Fibroblast of lung (primary cell): ENCODE measurements at regions not wholly inside any gene's neighbourhood (a gene's known extent, or its start where the extent isn't known, plus 50 kb on each side); places are given as distances from the start of the nearest gene placed in this dataset.
A peak's percentile ranks its signal among the peaks of the same experiment; 100 is the strongest.

Experiments used
- DNase-seq, 2 donors: peaks; one replicate each; pipeline versions ENCODE4 v3.0.0 to v3.0.0-alpha.2; 2010; ENCODE audit warnings: low read depth in 2 of 2
- H2AFZ ChIP-seq: 2 replicates; pipeline ENCODE4 v1.5.1; 2012; ENCODE audit warnings: low read length, control low read depth, inconsistent platforms
- H3K27ac ChIP-seq: 2 replicates; pipeline ENCODE4 v1.5.1; 2011; ENCODE audit warnings: low read length, control low read depth; ENCODE audit not compliant: insufficient read depth
- H3K27me3 ChIP-seq: 2 replicates; pipeline ENCODE4 v1.5.1; 2011; ENCODE audit warnings: mild to moderate bottlenecking, low read length; ENCODE audit not compliant: control insufficient read depth, insufficient read depth
- H3K36me3 ChIP-seq: 2 replicates; pipeline ENCODE4 v1.5.1; 2011; ENCODE audit warnings: low read length; ENCODE audit not compliant: control insufficient read depth, insufficient read depth
- H3K4me1 ChIP-seq: 2 replicates; pipeline ENCODE4 v1.5.1; 2011; ENCODE audit warnings: low read length; ENCODE audit not compliant: control insufficient read depth, insufficient read depth; ENCODE audit errors: extremely low read depth
- H3K4me2 ChIP-seq: 2 replicates; pipeline ENCODE4 v1.5.1; 2011; ENCODE audit warnings: low read length, control low read depth; ENCODE audit not compliant: insufficient read depth; ENCODE audit errors: extremely low read depth
- H3K4me3 ChIP-seq, 4 experiments: fragments of 200-600 bp in 1 of 4; sonication (generic) in 1 of 4; replicated peaks in 1 of 4; 2 replicates each; pipeline ENCODE4 v1.5.1; 2011 to 2016; ENCODE audit warnings: low read length in 4 of 4, low read depth in 3 of 4, mild to moderate bottlenecking in 3 of 4, control low read depth in 2 of 4, inconsistent platforms in 1 of 4, mixed read lengths in 1 of 4; ENCODE audit not compliant: insufficient read depth in 1 of 4; ENCODE audit errors: control extremely low read depth in 1 of 4
- H3K79me2 ChIP-seq: 2 replicates; pipeline ENCODE4 v1.5.1; 2012; ENCODE audit warnings: mild to moderate bottlenecking, low read length, inconsistent platforms; ENCODE audit not compliant: control insufficient read depth, insufficient read depth
- H3K9ac ChIP-seq: 2 replicates; pipeline ENCODE4 v1.5.1; 2011; ENCODE audit warnings: mild to moderate bottlenecking, low read length, control low read depth; ENCODE audit not compliant: insufficient read depth
- H3K9me3 ChIP-seq: 2 replicates; pipeline ENCODE4 v1.5.1; 2012; ENCODE audit warnings: low read depth, low read length; ENCODE audit not compliant: control insufficient read depth, insufficient read depth
- H4K20me1 ChIP-seq: 2 replicates; pipeline ENCODE4 v1.5.1; 2011; ENCODE audit warnings: low read length; ENCODE audit not compliant: control insufficient read depth, insufficient read depth; ENCODE audit errors: extremely low read depth
- CTCF ChIP-seq, 2 donors: IDR thresholded peaks in 1 of 2; conservative IDR thresholded peaks in 1 of 2; 1 replicate in 1 of 2; 2 replicates in 1 of 2; pipeline ENCODE4 v1.5.1; 2011 to 2012; ENCODE audit warnings: low read length in 2 of 2, control low read depth in 1 of 2, inconsistent platforms in 1 of 2, low read depth in 1 of 2, mild to moderate bottlenecking in 1 of 2
- EZH2 ChIP-seq: IDR thresholded peaks from 2 replicates; pipeline ENCODE4 v1.5.1; 2012; ENCODE audit warnings: low read length, control low read depth, mild to moderate bottlenecking; ENCODE audit errors: missing control alignments

GRCh38 chr18:57891707-57892391 lies 88.7 kb upstream of the ATP8B1 start:
- no peak for TF ChIP-seq CTCF (conservative IDR thresholded peaks at IDR 0.05 in 1 of 2, IDR thresholded peaks at IDR 0.05 in 1 of 2; ENCODE audit: low read depth in 1 of 2, low read length in 2 of 2)
- no peak for TF ChIP-seq EZH2
- H2AFZ ChIP-seq: no peak overlapping the region
- no peaks in the 10 kb centered on the region for H4K20me1 ChIP-seq
- H3K4me3 ChIP-seq: no peak overlapping the region
- peak in 1 of 2 donors; percentile 36 for DNase-seq
- H3K4me1 ChIP-seq: no peaks in the 10 kb centered on the region
- no peaks in the 10 kb centered on the region for H3K36me3 ChIP-seq
- H3K79me2 ChIP-seq: no peaks in the 10 kb centered on the region
- H3K27me3 ChIP-seq: peaks cover 2% of the 10 kb centered on the region
- H3K4me2 ChIP-seq: no peak overlapping the region
- no peak overlapping the region for H3K27ac ChIP-seq
- H3K9ac ChIP-seq: no peak overlapping the region
- no peaks in the 10 kb centered on the region for H3K9me3 ChIP-seq

GRCh38 chr18:57890266-57890665 lies 87.2 kb upstream of the ATP8B1 start:
- Histone ChIP-seq H3K4me2 (no peak overlapping the region), H3K9ac (no peak overlapping the region), H3K27ac (no peak overlapping the region), H3K36me3 (no peaks in the 10 kb centered on the region), H2AFZ (no peak overlapping the region), H4K20me1 (no peaks in the 10 kb centered on the region), H3K27me3 (peaks cover 2% of the 10 kb centered on the region), H3K4me1 (no peaks in the 10 kb centered on the region), H3K79me2 (no peaks in the 10 kb centered on the region), H3K4me3 (no peak overlapping the region), H3K9me3 (no peaks in the 10 kb centered on the region)
- TF ChIP-seq EZH2: no peak
- TF ChIP-seq CTCF (conservative IDR thresholded peaks at IDR 0.05 in 1 of 2, IDR thresholded peaks at IDR 0.05 in 1 of 2; ENCODE audit: low read depth in 1 of 2, low read length in 2 of 2): no peak
- DNase-seq: no peak

GRCh38 chr18:57889841-57890240 lies 86.7 kb upstream of the ATP8B1 start:
- Histone ChIP-seq H3K4me1 (no peaks in the 10 kb centered on the region), H3K27ac (no peak overlapping the region), H3K27me3 (peaks cover 2% of the 10 kb centered on the region), H3K9ac (no peak overlapping the region), H3K4me3 (no peak overlapping the region), H3K4me2 (no peak overlapping the region), H3K79me2 (no peaks in the 10 kb centered on the region), H2AFZ (no peak overlapping the region), H4K20me1 (no peaks in the 10 kb centered on the region), H3K9me3 (no peaks in the 10 kb centered on the region), H3K36me3 (no peaks in the 10 kb centered on the region)
- no peak for TF ChIP-seq EZH2
- TF ChIP-seq CTCF (conservative IDR thresholded peaks at IDR 0.05 in 1 of 2, IDR thresholded peaks at IDR 0.05 in 1 of 2; ENCODE audit: low read depth in 1 of 2, low read length in 2 of 2): no peak
- DNase-seq: peak in 1 of 2 donors; percentile 52
